Sigmoid colon (tissue), 3 donors: ENCODE measurements at regions not wholly inside any gene's neighbourhood (a gene's known extent, or its start where the extent isn't known, plus 50 kb on each side); places are given as distances from the start of the nearest gene placed in this dataset.
"Not testable (repeated sequence)": the region's sequence is repeated elsewhere in the genome, so short reads cannot be mapped to it uniquely, and the experiment has no call there.

Source experiments
- POLR2A ChIP-seq, 2 donors: fragments of 450-650 bp; IDR thresholded peaks; one replicate each; pipeline ENCODE4 v1.6.1; 2016; ENCODE audit warnings: antibody characterized with exemption in 2 of 2, mild to moderate bottlenecking in 2 of 2, moderate library complexity in 2 of 2
- TF ChIP-seq, protein P1 (sequence below), 4 experiments: fragments of 450-650 bp in 3 of 4; fragments of 200-600 bp in 1 of 4; IDR thresholded peaks; one replicate each; pipeline ENCODE4 v1.5.1; 2016 to 2019; ENCODE audit warnings: antibody characterized with exemption in 4 of 4, mild to moderate bottlenecking in 3 of 4, moderate library complexity in 2 of 4

DNA sequence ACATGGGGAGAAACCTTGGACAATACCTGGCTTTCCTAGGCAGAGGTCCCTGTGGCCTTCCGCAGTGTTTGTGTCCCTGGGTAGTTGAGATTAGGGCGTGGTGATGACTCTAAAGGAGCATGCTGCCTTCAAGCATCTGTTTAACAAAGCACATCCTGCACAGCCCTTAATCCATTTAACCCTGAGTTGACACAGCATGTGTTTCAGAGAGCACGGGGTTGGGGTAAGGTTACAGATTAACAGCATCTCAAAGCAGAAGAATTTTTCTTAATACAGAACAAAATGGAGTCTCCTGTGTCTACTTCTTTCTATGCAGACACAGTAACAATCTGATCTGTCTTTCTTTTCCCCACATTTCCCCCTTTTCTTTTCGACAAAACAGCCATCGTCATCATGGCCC is 244.7 kb upstream of the PRKCQ start:
- TF ChIP-seq, protein P1, sequence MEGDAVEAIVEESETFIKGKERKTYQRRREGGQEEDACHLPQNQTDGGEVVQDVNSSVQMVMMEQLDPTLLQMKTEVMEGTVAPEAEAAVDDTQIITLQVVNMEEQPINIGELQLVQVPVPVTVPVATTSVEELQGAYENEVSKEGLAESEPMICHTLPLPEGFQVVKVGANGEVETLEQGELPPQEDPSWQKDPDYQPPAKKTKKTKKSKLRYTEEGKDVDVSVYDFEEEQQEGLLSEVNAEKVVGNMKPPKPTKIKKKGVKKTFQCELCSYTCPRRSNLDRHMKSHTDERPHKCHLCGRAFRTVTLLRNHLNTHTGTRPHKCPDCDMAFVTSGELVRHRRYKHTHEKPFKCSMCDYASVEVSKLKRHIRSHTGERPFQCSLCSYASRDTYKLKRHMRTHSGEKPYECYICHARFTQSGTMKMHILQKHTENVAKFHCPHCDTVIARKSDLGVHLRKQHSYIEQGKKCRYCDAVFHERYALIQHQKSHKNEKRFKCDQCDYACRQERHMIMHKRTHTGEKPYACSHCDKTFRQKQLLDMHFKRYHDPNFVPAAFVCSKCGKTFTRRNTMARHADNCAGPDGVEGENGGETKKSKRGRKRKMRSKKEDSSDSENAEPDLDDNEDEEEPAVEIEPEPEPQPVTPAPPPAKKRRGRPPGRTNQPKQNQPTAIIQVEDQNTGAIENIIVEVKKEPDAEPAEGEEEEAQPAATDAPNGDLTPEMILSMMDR (IDR thresholded peaks at IDR 0.05) = not testable (repeated sequence)
- not testable (repeated sequence) for TF ChIP-seq POLR2A (IDR thresholded peaks at IDR 0.05)
